OCI-LY7 (cell line): ENCODE measurements at regions not wholly inside any gene's neighbourhood (a gene's known extent, or its start where the extent isn't known, plus 50 kb on each side); places are given as distances from the start of the nearest gene placed in this dataset.

Experiments used
- CTCF ChIP-seq: fragments of 200-600 bp; sonication (generic); conservative IDR thresholded peaks from 2 replicates; pipeline ENCODE4 v1.5.1; 2014; ENCODE audit warnings: mild to moderate bottlenecking, antibody characterized with exemption, low read length, moderate library complexity, mixed read lengths
- EZH2phosphoT487 ChIP-seq: fragments of 200-600 bp; sonication (generic); IDR thresholded peaks from 2 replicates; pipeline ENCODE4 v1.6.1; 2018; ENCODE audit warnings: low read depth, borderline replicate concordance, mild to moderate bottlenecking, mixed run types, antibody characterized with exemption, low read length, moderate library complexity, mixed read lengths

DNA sequence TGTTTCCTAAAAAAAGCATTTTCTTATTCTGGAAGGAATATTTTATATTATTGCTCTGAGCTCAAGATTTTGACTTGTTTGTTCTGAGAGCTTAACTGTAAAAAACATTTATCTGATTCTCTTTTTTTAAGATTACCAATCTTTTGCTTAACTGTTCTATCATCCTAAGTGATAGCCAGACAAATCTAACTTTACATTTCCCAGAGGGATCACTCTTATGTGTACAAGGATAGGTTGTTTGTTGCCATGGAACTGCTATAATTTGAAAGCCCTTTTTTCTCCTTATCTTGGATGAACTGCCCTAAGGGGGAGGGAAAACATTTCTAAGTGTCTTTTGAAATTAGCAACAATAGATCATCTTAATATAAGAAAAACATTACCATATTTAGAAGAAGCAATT is 494.7 kb downstream of the TRAM1L1 start:
- no peak for TF ChIP-seq CTCF
- TF ChIP-seq EZH2phosphoT487, result no peak
